Small intestine (tissue), 7 donors: ENCODE measurements at regions not wholly inside any gene's neighbourhood (a gene's known extent, or its start where the extent isn't known, plus 50 kb on each side); places are given as distances from the start of the nearest gene placed in this dataset.

Experiments used
- DNase-seq, 2 donors: peaks; one replicate each; pipeline versions ENCODE4 v3.0.0 to v3.0.0-alpha.2; 2013
- FAIRE-seq: peaks from 2 replicates; lab custom pipeline; 2012; peaks lifted over from hg19 to GRCh38; lab: Jason Lieb, UNC
- H3K27ac ChIP-seq, 3 donors: one replicate each; pipeline ENCODE4 v1.5.1; 2013; ENCODE audit warnings: low read length in 2 of 3, mild to moderate bottlenecking in 2 of 3, control low read depth in 1 of 3, inconsistent platforms in 1 of 3, low read depth in 1 of 3, moderate library complexity in 1 of 3
- H3K27me3 ChIP-seq, 3 donors: one replicate each; pipeline ENCODE4 v1.6.1; 2013; ENCODE audit warnings: low read length in 3 of 3, inconsistent platforms in 1 of 3; ENCODE audit not compliant: control insufficient read depth in 3 of 3, insufficient read depth in 3 of 3
- H3K36me3 ChIP-seq, 3 donors: one replicate each; pipeline ENCODE4 v1.6.1; 2013; ENCODE audit warnings: low read length in 3 of 3, inconsistent platforms in 1 of 3, low read depth in 1 of 3, mild to moderate bottlenecking in 1 of 3, moderate library complexity in 1 of 3; ENCODE audit not compliant: control insufficient read depth in 3 of 3, insufficient read depth in 2 of 3
- H3K4me1 ChIP-seq, 3 donors: one replicate each; pipeline ENCODE4 v1.6.1; 2013; ENCODE audit warnings: low read length in 2 of 3, inconsistent platforms in 1 of 3, low read depth in 1 of 3, mild to moderate bottlenecking in 1 of 3, moderate library complexity in 1 of 3; ENCODE audit not compliant: control insufficient read depth in 3 of 3, insufficient read depth in 2 of 3
- H3K4me3 ChIP-seq, 3 donors: one replicate each; pipeline ENCODE4 v1.5.1; 2013; ENCODE audit warnings: low read length in 3 of 3, control low read depth in 1 of 3, inconsistent platforms in 1 of 3, low read depth in 1 of 3, mild to moderate bottlenecking in 1 of 3, moderate library complexity in 1 of 3
- H3K9me3 ChIP-seq, 2 donors: one replicate each; pipeline ENCODE4 v1.6.1; 2013; ENCODE audit warnings: low read depth in 1 of 2, low read length in 1 of 2; ENCODE audit not compliant: control insufficient read depth in 2 of 2, insufficient read depth in 1 of 2
- WGBS, 3 donors: extraction: QIAGEN DNeasy Blood & Tissue Kit; methylation state at CpG; one replicate each; pipeline ENCODE4 v1.1.7; 2013; 5-methylcytosine and 5-hydroxymethylcytosine counted together
- donor health status: healthy with polysubstance abuse.
- donor health status: control.
- donor health status: control.
- donor health status: Bipolar disorder and iron deficiency.
- donor health status: healthy.

DNA sequence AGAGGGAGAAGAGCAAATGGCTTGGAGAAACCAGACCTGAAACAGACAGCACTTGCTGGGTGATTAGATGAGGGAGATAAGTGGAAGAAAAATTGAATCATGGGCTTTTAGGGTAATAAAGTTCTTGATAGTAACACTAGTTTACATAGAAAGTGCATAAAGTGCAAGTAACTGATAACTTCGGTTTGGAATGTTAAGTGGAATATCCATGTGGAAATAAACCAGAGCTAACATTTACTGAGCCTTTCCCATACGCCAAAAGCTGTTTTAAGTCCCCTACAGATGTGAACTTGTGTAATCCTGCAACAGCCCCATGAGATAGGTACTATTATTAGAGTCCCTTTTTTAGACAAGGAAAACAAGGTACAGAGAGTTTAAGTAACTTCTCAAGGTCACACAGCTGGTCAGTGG is 77.1 kb upstream of the NUDT4 start:
- Histone ChIP-seq H3K36me3 (no peaks in the 10 kb centered on the region), H3K4me3 (no peak overlapping the region), H3K4me1 (peaks cover 0 to 5% (median 0%) of the 10 kb centered on the region in 3 donors), H3K27ac (no peak overlapping the region), H3K9me3 (peaks cover 0 to 3% of the 10 kb centered on the region in 2 donors), H3K27me3 (no peaks in the 10 kb centered on the region)
- DNase-seq: peak in 1 of 2 donors; percentile 31
- FAIRE-seq: no peak
- 31 to 45% (median 36%) methylated on average over 2 of the region's 2 CpGs for WGBS, 3 donors

DNA sequence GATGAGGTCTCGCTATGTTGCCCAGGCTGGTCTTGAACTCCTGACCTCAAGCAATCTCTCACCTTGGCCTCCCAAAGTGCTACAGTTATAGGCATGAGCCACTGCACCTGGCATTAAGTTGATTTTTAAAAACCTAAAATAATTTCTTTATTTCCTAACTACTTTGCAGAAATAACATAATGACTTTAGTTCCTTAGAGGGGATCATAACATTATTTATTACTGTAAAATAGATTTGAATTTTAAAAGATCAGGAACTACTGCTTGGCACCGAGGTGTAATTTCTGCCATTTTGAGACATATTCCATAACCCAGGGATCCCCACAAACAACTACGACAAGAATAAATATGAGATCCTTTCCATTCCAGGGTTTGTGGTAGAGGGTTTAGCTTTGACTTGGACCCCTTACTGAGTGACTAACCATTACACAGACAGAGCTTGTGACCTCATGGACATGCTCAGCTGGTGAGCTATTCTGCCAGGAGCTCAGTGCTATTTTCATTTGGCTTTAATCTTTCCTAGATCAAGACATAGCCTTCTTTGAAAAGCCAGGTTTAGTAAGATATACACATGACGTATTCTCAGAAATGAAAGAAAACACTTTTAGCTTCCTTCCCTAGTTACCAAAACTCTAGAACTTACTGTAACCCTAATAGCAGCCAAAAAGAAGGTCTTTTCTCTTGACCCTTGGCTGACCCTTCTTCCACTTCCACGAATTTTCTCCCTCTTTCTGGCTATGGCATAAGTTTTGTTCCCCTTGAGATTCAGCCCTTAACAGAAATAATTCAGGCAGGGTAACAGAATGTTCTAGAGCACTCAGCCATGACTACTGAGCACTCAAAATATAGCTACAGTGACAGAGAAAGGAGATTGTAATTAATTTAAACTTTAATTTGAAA is 75.1 kb upstream of the NUDT4 start:
- Histone ChIP-seq H3K36me3 (no peaks in the 10 kb centered on the region), H3K9me3 (peaks cover 0 to 9% of the 10 kb centered on the region in 2 donors), H3K4me1 (no peaks in the 10 kb centered on the region), H3K27me3 (no peaks in the 10 kb centered on the region), H3K27ac (peak overlapping the region in 1 of 3 donors; percentile 74), H3K4me3 (no peak overlapping the region)
- DNase-seq: no peak
- WGBS, 3 donors: 61 to 87% (median 80%) methylated on average over 5 of the region's 5 CpGs
- no peak for FAIRE-seq

DNA sequence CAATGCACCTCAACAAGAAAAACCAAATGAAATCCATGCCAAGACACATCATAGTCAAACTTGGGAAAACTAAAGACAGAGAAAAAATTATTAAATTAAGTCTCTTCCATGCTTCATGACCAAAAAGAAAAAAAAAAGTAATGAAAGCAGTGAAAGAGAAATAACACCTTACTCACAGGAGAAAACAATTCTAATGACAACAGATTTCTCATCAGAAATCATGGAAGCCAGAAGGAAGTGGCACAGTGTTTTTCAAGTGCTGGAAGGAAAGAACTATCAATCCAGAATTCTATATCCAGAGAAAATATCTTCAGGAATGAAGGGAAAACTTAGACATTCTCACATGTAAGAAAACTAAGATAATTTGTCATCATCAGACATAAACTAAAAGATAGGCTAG is 71.1 kb upstream of the NUDT4 start:
- Histone ChIP-seq H3K36me3 (no peaks in the 10 kb centered on the region), H3K27ac (no peak overlapping the region), H3K4me3 (no peak overlapping the region), H3K4me1 (peaks cover 0 to 12% (median 0%) of the 10 kb centered on the region in 3 donors), H3K27me3 (no peaks in the 10 kb centered on the region), H3K9me3 (peaks cover 0 to 9% of the 10 kb centered on the region in 2 donors)
- DNase-seq (no peak), FAIRE-seq (no peak)

DNA sequence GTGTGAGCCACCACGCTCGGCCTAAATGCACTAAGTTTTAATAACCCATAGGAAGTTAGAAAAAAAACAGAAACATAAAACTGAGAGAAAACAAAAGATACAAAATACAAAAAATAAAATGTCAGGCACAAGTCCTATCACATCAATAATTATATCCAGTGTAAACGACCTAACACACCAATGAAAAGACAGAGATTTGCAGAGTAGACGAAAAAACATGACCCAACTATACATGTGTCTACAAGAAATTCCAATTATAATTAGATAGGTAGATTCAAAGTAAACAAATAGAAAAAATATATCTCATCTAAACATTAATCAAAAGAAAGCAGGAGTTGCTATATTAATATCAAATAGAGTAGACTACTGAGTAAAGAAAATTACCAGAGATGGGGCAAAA is 69.4 kb upstream of the NUDT4 start:
- Histone ChIP-seq H3K9me3 (peaks cover 0 to 9% of the 10 kb centered on the region in 2 donors), H3K27ac (no peak overlapping the region), H3K27me3 (no peaks in the 10 kb centered on the region), H3K36me3 (no peaks in the 10 kb centered on the region), H3K4me3 (no peak overlapping the region), H3K4me1 (peaks cover 0 to 12% (median 0%) of the 10 kb centered on the region in 3 donors)
- DNase-seq: no peak
- no peak for FAIRE-seq
- WGBS, 3 donors: 85 to 93% (median 90%) methylated on average over 4 of the region's 4 CpGs

DNA sequence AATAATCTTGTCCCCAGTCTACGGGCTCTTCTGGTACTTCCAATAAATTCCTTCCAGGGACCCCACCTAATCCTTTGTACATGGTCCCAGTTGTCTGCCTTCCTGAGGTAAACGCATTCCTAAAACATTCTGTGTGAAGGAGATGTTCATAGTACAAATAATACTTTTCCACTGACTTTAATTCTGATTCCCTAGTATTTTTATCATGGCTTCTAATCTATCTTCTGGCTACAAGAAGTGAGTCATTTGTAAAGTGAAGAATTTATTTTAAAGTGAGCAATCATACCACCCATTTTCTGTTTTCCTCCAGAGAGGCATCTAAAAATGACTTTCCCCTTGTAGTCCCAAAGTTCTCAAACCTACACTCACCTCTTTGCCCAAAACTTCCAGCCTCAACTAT is 65.9 kb upstream of the NUDT4 start:
- H3K4me1 ChIP-seq: peaks cover 0 to 37% (median 0%) of the 10 kb centered on the region in 3 donors
- no peak overlapping the region for H3K27ac ChIP-seq
- no peaks in the 10 kb centered on the region for H3K36me3 ChIP-seq
- no peaks in the 10 kb centered on the region for H3K27me3 ChIP-seq
- FAIRE-seq (no peak), DNase-seq (no peak)
- H3K4me3 ChIP-seq: no peak overlapping the region
- WGBS, 3 donors: 93 to 100% (median 94%) methylated on average over 2 of the region's 2 CpGs
- H3K9me3 ChIP-seq: peaks cover 0 to 1% of the 10 kb centered on the region in 2 donors

DNA sequence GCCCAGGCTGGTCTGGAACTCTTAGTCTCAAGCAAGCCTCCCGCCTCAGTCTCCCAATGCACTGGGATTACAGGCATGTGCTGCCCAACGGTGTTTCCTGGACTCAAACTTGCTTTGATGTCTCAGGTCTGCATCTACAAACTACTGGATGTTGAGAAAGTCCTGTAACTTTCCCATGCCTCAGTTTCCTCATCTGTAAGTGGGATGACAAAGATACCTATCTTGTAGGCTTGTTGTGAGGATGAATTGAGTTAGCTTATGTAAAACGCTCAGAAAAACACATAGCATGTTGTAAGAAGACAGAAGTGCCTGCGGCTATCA is 63.6 kb upstream of the NUDT4 start:
- peaks cover 0 to 49% (median 0%) of the 10 kb centered on the region in 3 donors for H3K4me1 ChIP-seq
- H3K27ac ChIP-seq: peak overlapping the region; percentile 28 to 89 (median 38)
- no peaks in the 10 kb centered on the region for H3K36me3 ChIP-seq
- DNase-seq (no peak), FAIRE-seq (no peak)
- H3K27me3 ChIP-seq: no peaks in the 10 kb centered on the region
- H3K9me3 ChIP-seq: no peaks in the 10 kb centered on the region
- 39 to 73% (median 55%) methylated on average over 4 of the region's 4 CpGs for WGBS, 3 donors
- H3K4me3 ChIP-seq: no peak overlapping the region

DNA sequence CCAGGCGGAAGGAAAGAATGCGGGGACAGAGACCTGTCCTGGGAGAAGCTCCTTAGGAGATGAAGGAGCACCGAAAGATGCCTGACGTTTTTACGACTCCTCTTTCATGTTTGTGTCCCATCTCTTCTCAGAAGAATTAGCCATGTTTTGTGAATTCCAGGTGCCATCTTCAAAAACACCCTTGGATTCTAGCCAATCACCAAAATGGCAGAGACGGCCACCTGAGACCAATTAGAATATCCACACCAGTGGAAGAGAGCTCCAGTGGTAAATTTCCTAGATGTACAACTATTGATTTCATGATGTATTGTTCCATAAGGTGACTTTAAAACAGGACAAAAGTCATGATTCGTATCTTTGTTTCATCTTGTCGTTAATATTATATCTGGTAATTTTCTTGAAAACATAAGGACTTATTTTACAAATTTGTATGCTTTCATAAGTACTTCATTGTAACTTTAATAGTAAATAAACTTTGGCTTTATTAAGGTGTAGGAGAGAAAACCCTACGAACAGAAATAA is 62.3 kb upstream of the NUDT4 start:
- peak in 1 of 2 donors; percentile 29 for DNase-seq
- Histone ChIP-seq H3K4me1 (peaks cover 0 to 43% (median 0%) of the 10 kb centered on the region in 3 donors), H3K27ac (peak overlapping the region; percentile 74 to 88 (median 79)), H3K36me3 (no peaks in the 10 kb centered on the region), H3K9me3 (no peaks in the 10 kb centered on the region), H3K27me3 (no peaks in the 10 kb centered on the region), H3K4me3 (peak overlapping the region in 1 of 3 donors; percentile 31)
- 27 to 81% (median 48%) methylated on average over 9 of the region's 9 CpGs for whole genome bisulfite sequencing, 3 donors
- FAIRE-seq: no peak

DNA sequence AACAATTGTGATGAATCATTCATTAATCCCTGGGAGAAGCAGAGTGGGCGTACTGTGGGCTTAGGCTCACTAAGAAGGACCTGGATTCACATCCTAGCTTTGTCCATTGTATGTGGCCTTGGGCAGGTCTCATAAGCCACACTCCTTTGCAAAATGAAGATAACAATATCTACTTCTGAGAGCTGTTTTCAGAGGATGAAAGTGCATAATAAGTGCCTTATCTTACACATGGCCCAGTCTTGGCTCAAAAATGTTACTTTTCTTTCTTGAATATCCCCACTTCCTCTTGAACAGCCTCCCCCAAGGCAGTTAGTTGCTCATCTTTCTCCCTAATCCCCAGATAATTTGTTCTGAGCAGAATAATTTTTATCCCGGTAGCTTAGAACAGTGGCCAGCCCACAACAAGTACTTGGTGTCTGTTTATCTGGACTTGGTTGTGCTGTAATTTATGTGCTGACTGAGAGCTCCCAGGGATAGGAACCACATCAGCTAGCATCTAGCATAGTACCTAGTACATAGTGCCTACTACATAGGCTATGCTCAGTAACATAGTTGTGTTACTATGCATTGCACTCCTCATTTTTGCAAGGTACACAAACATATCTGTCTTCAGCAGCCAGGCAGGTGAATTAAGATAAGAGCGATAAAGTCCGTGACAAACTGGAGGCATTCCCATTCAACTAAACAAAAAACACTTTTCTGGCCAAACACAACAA is 61.7 kb upstream of the NUDT4 start:
- Histone ChIP-seq H3K4me1 (peaks cover 0 to 38% (median 0%) of the 10 kb centered on the region in 3 donors), H3K9me3 (no peaks in the 10 kb centered on the region), H3K27me3 (no peaks in the 10 kb centered on the region), H3K36me3 (no peaks in the 10 kb centered on the region), H3K4me3 (peak overlapping the region in 1 of 3 donors; percentile 31), H3K27ac (peak overlapping the region; percentile 8 to 74 (median 36))
- FAIRE-seq (no peak), DNase-seq (peak; percentile 26 to 53)
- WGBS, 3 donors: 13 to 41% (median 34%) methylated on average over 4 of the region's 4 CpGs
